ENCODE measurements at regions not wholly inside any gene's neighbourhood (a gene's known extent, or its start where the extent isn't known, plus 50 kb on each side); places are given as distances from the start of the nearest gene placed in this dataset.

GRCh38 chr9:119094086-119094485, 275.1 kb downstream of the BRINP1 start:
- Histone ChIP-seq H3K9ac (ENCODE audit: insufficient read depth, low read length) (no peak overlapping the region), H3K9me3 (ENCODE audit: control insufficient read depth, insufficient read depth, low read depth, low read length) (no peaks in the 10 kb centered on the region), H3K27ac (ENCODE audit: insufficient read depth, low read length) (no peak overlapping the region), H4K20me1 (ENCODE audit: control insufficient read depth, extremely low read depth, insufficient read depth, low read length) (no peaks in the 10 kb centered on the region), H3K4me2 (ENCODE audit: extremely low read depth, insufficient read depth, low read length) (no peak overlapping the region), H3K4me1 (ENCODE audit: control insufficient read depth, extremely low read depth, insufficient read depth, low read length) (no peaks in the 10 kb centered on the region), H3K36me3 (ENCODE audit: control insufficient read depth, insufficient read depth, low read length) (no peaks in the 10 kb centered on the region), H3K4me3 (replicated peaks in 1 of 4; ENCODE audit: control extremely low read depth in 1 of 4, insufficient read depth in 1 of 4, low read depth in 3 of 4, low read length in 4 of 4) (no peak overlapping the region), H3K27me3 (ENCODE audit: control insufficient read depth, insufficient read depth, low read length) (no peaks in the 10 kb centered on the region), H2AFZ (ENCODE audit: low read length) (no peak overlapping the region), H3K79me2 (ENCODE audit: control insufficient read depth, insufficient read depth, low read length) (no peaks in the 10 kb centered on the region)
- TF ChIP-seq CTCF (conservative IDR thresholded peaks at IDR 0.05 in 1 of 2, IDR thresholded peaks at IDR 0.05 in 1 of 2; ENCODE audit: low read depth in 1 of 2, low read length in 2 of 2) (no peak), EZH2 (IDR thresholded peaks at IDR 0.05; ENCODE audit: low read length, missing control alignments) (no peak)
- DNase-seq (ENCODE audit: low read depth in 2 of 2): peak in 1 of 2 donors; percentile 13

GRCh38 chr9:119095072-119095471, 274.2 kb downstream of the BRINP1 start:
- H3K4me1 ChIP-seq (ENCODE audit: control insufficient read depth, extremely low read depth, insufficient read depth, low read length): no peaks in the 10 kb centered on the region
- no peak for TF ChIP-seq EZH2 (IDR thresholded peaks at IDR 0.05; ENCODE audit: low read length, missing control alignments)
- no peak for TF ChIP-seq CTCF (conservative IDR thresholded peaks at IDR 0.05 in 1 of 2, IDR thresholded peaks at IDR 0.05 in 1 of 2; ENCODE audit: low read depth in 1 of 2, low read length in 2 of 2)

GRCh38 chr9:119101048-119101447, 268.2 kb downstream of the BRINP1 start:
- no peak overlapping the region for H2AFZ ChIP-seq (ENCODE audit: low read length)
- no peak overlapping the region for H3K27ac ChIP-seq (ENCODE audit: insufficient read depth, low read length)
- H3K36me3 ChIP-seq (ENCODE audit: control insufficient read depth, insufficient read depth, low read length): no peaks in the 10 kb centered on the region
- H3K27me3 ChIP-seq (ENCODE audit: control insufficient read depth, insufficient read depth, low read length): no peaks in the 10 kb centered on the region
- DNase-seq (ENCODE audit: low read depth in 2 of 2): no peak
- H3K4me3 ChIP-seq (replicated peaks in 1 of 4; ENCODE audit: control extremely low read depth in 1 of 4, insufficient read depth in 1 of 4, low read depth in 3 of 4, low read length in 4 of 4): no peak overlapping the region
- no peaks in the 10 kb centered on the region for H3K4me1 ChIP-seq (ENCODE audit: control insufficient read depth, extremely low read depth, insufficient read depth, low read length)
- H3K79me2 ChIP-seq (ENCODE audit: control insufficient read depth, insufficient read depth, low read length): no peaks in the 10 kb centered on the region
- H4K20me1 ChIP-seq (ENCODE audit: control insufficient read depth, extremely low read depth, insufficient read depth, low read length): no peaks in the 10 kb centered on the region
- TF ChIP-seq CTCF (conservative IDR thresholded peaks at IDR 0.05 in 1 of 2, IDR thresholded peaks at IDR 0.05 in 1 of 2; ENCODE audit: low read depth in 1 of 2, low read length in 2 of 2) (no peak), EZH2 (IDR thresholded peaks at IDR 0.05; ENCODE audit: low read length, missing control alignments) (no peak)
- no peaks in the 10 kb centered on the region for H3K9me3 ChIP-seq (ENCODE audit: control insufficient read depth, insufficient read depth, low read depth, low read length)
- no peak overlapping the region for H3K9ac ChIP-seq (ENCODE audit: insufficient read depth, low read length)
- no peak overlapping the region for H3K4me2 ChIP-seq (ENCODE audit: extremely low read depth, insufficient read depth, low read length)

More at GRCh38 chr9:119095072-119095471, 274.2 kb downstream of the BRINP1 start:
- no peak overlapping the region for H2AFZ ChIP-seq (ENCODE audit: low read length)
- no peaks in the 10 kb centered on the region for H4K20me1 ChIP-seq (ENCODE audit: control insufficient read depth, extremely low read depth, insufficient read depth, low read length)
- no peak for DNase-seq (ENCODE audit: low read depth in 2 of 2)
- H3K9me3 ChIP-seq (ENCODE audit: control insufficient read depth, insufficient read depth, low read depth, low read length): no peaks in the 10 kb centered on the region
- H3K36me3 ChIP-seq (ENCODE audit: control insufficient read depth, insufficient read depth, low read length): no peaks in the 10 kb centered on the region
- no peak overlapping the region for H3K27ac ChIP-seq (ENCODE audit: insufficient read depth, low read length)
- no peaks in the 10 kb centered on the region for H3K79me2 ChIP-seq (ENCODE audit: control insufficient read depth, insufficient read depth, low read length)
- H3K27me3 ChIP-seq (ENCODE audit: control insufficient read depth, insufficient read depth, low read length): no peaks in the 10 kb centered on the region
- H3K4me3 ChIP-seq (replicated peaks in 1 of 4; ENCODE audit: control extremely low read depth in 1 of 4, insufficient read depth in 1 of 4, low read depth in 3 of 4, low read length in 4 of 4): no peak overlapping the region
- no peak overlapping the region for H3K4me2 ChIP-seq (ENCODE audit: extremely low read depth, insufficient read depth, low read length)
- no peak overlapping the region for H3K9ac ChIP-seq (ENCODE audit: insufficient read depth, low read length)
